ENCODE measurements at regions not wholly inside any gene's neighbourhood (a gene's known extent, or its start where the extent isn't known, plus 50 kb on each side); places are given as distances from the start of the nearest gene placed in this dataset.
"Not testable (repeated sequence)": the region's sequence is repeated elsewhere in the genome, so short reads cannot be mapped to it uniquely, and the experiment has no call there.

- no peak for DNase-seq
Observed at GRCh38 chr10:23777153-23777552, 338.3 kb downstream of the OTUD1 start.

- DNase-seq, result no peak
Observed at GRCh38 chr10:23779301-23779700, 340.4 kb downstream of the OTUD1 start.

GRCh38 chr10:23780331-23780730 is 341.5 kb downstream of the OTUD1 start:
- DNase-seq, result no peak

- DNase-seq, result no peak
Observed at GRCh38 chr10:23786594-23786993, 347.7 kb downstream of the OTUD1 start.

GRCh38 chr10:23793577-23793976 is 354.7 kb downstream of the OTUD1 start:
- DNase-seq, result no peak

GRCh38 chr10:23797452-23797851 is 358.6 kb downstream of the OTUD1 start:
- not testable (repeated sequence) for DNase-seq

- no peak for DNase-seq
Observed at GRCh38 chr10:23804125-23804524, 365.2 kb downstream of the OTUD1 start.

- no peak for DNase-seq
Observed at GRCh38 chr10:23813687-23814086, 374.8 kb downstream of the OTUD1 start.

GRCh38 chr10:23818484-23818883 is 379.6 kb downstream of the OTUD1 start:
- DNase-seq, result no peak

GRCh38 chr10:23820792-23821191 is 381.9 kb downstream of the OTUD1 start:
- no peak for DNase-seq

GRCh38 chr10:23824822-23825221 is 384.1 kb upstream of the KIAA1217 start:
- no peak for DNase-seq

GRCh38 chr10:23826421-23826820 is 382.5 kb upstream of the KIAA1217 start:
- no peak for DNase-seq

- no peak for DNase-seq
Observed at GRCh38 chr10:23829556-23829955, 379.4 kb upstream of the KIAA1217 start.

GRCh38 chr10:23834091-23834490 is 374.8 kb upstream of the KIAA1217 start:
- no peak for DNase-seq

- DNase-seq, result no peak
Observed at GRCh38 chr10:23850631-23851030, 358.3 kb upstream of the KIAA1217 start.

GRCh38 chr10:23859598-23859997 is 349.3 kb upstream of the KIAA1217 start:
- no peak for DNase-seq

GRCh38 chr10:23864631-23865147 is 344.2 kb upstream of the KIAA1217 start:
- DNase-seq, result no peak

GRCh38 chr10:23866985-23867384 is 342.0 kb upstream of the KIAA1217 start:
- DNase-seq, result not testable (repeated sequence)

GRCh38 chr10:23868121-23868520 is 340.8 kb upstream of the KIAA1217 start:
- DNase-seq, result no peak

GRCh38 chr10:23869548-23869947 is 339.4 kb upstream of the KIAA1217 start:
- DNase-seq, result no peak

- no peak for DNase-seq
Observed at GRCh38 chr10:23869996-23870395, 338.9 kb upstream of the KIAA1217 start.

- no peak for DNase-seq
Observed at GRCh38 chr10:23870651-23871610, 338.0 kb upstream of the KIAA1217 start.

GRCh38 chr10:23872290-23872689 is 336.6 kb upstream of the KIAA1217 start:
- no peak for DNase-seq

- no peak for DNase-seq
Observed at GRCh38 chr10:23877791-23878320, 331.1 kb upstream of the KIAA1217 start.
